Peyer's patch (tissue), 4 donors: ENCODE measurements at regions not wholly inside any gene's neighbourhood (a gene's known extent, or its start where the extent isn't known, plus 50 kb on each side); places are given as distances from the start of the nearest gene placed in this dataset.

ENCODE experiments used
- POLR2A ChIP-seq, 2 donors: fragments of 450-650 bp; IDR thresholded peaks; one replicate each; pipeline ENCODE4 v1.5.1; 2017; ENCODE audit warnings: antibody characterized with exemption in 2 of 2, mild to moderate bottlenecking in 2 of 2, moderate library complexity in 2 of 2
- TF ChIP-seq, protein P1 (sequence below), 6 experiments: fragments of 450-650 bp in 4 of 6; fragments of 200-600 bp in 2 of 6; sonication (generic) in 1 of 6; IDR thresholded peaks; one replicate each; pipeline ENCODE4 v1.5.1; 2017 to 2019; ENCODE audit warnings: antibody characterized with exemption in 6 of 6, mild to moderate bottlenecking in 3 of 6, moderate library complexity in 1 of 6

DNA sequence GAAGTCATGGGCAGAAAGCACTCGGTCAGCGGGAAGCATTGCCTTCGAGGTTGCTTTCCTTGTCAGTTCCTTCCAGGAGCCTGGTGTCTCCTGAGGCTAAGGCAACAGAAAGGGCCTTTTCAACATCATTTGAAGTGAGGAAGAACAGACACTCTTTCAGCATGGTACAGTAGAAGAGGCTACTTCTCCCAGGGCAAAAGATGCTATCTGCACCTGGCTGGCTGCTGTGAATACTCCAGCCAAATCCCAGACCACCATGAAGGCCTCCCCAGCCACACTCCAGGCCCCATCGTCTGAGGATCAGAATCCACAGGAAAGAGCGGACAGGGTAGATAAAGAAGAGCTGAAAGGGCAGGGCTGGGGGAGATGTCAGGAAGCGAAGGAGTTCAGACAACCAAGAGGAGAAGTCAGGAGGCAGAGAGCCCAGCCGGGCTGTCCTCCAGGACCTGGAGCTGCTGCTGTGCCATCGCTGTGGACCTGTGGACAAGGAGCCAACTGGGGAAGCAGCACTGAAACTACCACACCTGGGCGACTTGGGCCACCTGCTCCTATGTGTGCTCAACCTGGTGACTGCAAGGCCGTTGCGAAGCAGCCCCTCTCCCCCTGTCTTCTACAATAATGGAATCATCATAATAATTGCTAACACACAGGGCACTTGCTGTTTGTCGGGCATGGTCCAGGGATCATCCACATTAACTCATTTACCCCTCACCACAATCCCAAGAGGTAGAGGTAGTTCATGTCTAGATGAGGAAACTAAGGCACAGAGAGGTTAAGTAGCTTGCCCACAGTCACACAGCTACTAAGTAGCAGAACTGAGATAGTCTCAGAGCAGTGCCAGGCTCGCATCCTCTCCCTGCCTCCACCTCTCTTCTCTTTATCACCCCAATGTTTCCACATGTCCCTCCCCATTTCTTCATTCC is 88.0 kb upstream of the ZBTB40 start:
- TF ChIP-seq, protein P1, sequence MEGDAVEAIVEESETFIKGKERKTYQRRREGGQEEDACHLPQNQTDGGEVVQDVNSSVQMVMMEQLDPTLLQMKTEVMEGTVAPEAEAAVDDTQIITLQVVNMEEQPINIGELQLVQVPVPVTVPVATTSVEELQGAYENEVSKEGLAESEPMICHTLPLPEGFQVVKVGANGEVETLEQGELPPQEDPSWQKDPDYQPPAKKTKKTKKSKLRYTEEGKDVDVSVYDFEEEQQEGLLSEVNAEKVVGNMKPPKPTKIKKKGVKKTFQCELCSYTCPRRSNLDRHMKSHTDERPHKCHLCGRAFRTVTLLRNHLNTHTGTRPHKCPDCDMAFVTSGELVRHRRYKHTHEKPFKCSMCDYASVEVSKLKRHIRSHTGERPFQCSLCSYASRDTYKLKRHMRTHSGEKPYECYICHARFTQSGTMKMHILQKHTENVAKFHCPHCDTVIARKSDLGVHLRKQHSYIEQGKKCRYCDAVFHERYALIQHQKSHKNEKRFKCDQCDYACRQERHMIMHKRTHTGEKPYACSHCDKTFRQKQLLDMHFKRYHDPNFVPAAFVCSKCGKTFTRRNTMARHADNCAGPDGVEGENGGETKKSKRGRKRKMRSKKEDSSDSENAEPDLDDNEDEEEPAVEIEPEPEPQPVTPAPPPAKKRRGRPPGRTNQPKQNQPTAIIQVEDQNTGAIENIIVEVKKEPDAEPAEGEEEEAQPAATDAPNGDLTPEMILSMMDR (IDR thresholded peaks at IDR 0.05), result no peak
- no peak for TF ChIP-seq POLR2A (IDR thresholded peaks at IDR 0.05)
